ENCODE measurements at regions not wholly inside any gene's neighbourhood (a gene's known extent, or its start where the extent isn't known, plus 50 kb on each side); places are given as distances from the start of the nearest gene placed in this dataset.

GRCh38 chr7:114785496-114785895 is 136.4 kb upstream of the MDFIC start:
- Mint-ChIP-seq H3K9me3 (peaks cover 6% of the 10 kb centered on the region), H3K27ac (no peak overlapping the region), H3K4me3 (no peak overlapping the region), H3K27me3 (ENCODE audit: low read depth) (no peaks in the 10 kb centered on the region), H3K36me3 (ENCODE audit: low read depth) (no peaks in the 10 kb centered on the region), H3K4me1 (no peaks in the 10 kb centered on the region)
- no peak for TF ChIP-seq CTCF (IDR thresholded peaks at IDR 0.05; ENCODE audit: unreplicated experiment in 3 of 3)

GRCh38 chr7:114786455-114786854 is 135.4 kb upstream of the MDFIC start:
- no peaks in the 10 kb centered on the region for H3K27me3 Mint-ChIP-seq (ENCODE audit: low read depth)
- no peak for TF ChIP-seq CTCF (IDR thresholded peaks at IDR 0.05; ENCODE audit: unreplicated experiment in 3 of 3)
- no peak overlapping the region for H3K4me3 Mint-ChIP-seq
- H3K9me3 Mint-ChIP-seq = peaks cover 9% of the 10 kb centered on the region
- H3K4me1 Mint-ChIP-seq = no peaks in the 10 kb centered on the region
- H3K36me3 Mint-ChIP-seq (ENCODE audit: low read depth) = no peaks in the 10 kb centered on the region
- no peak overlapping the region for H3K27ac Mint-ChIP-seq

- Mint-ChIP-seq H3K27me3 (ENCODE audit: low read depth) (no peaks in the 10 kb centered on the region), H3K36me3 (ENCODE audit: low read depth) (no peaks in the 10 kb centered on the region), H3K4me3 (no peak overlapping the region), H3K4me1 (no peaks in the 10 kb centered on the region), H3K27ac (no peak overlapping the region), H3K9me3 (peaks cover 9% of the 10 kb centered on the region)
- TF ChIP-seq CTCF (IDR thresholded peaks at IDR 0.05; ENCODE audit: unreplicated experiment in 3 of 3) = no peak
Measured at GRCh38 chr7:114787556-114787955, 134.3 kb upstream of the MDFIC start.

- no peaks in the 10 kb centered on the region for H3K27me3 Mint-ChIP-seq (ENCODE audit: low read depth)
- H3K4me3 Mint-ChIP-seq = no peak overlapping the region
- no peak overlapping the region for H3K27ac Mint-ChIP-seq
- H3K4me1 Mint-ChIP-seq = no peaks in the 10 kb centered on the region
- no peak for TF ChIP-seq CTCF (IDR thresholded peaks at IDR 0.05; ENCODE audit: unreplicated experiment in 3 of 3)
- H3K36me3 Mint-ChIP-seq (ENCODE audit: low read depth) = no peaks in the 10 kb centered on the region
- H3K9me3 Mint-ChIP-seq = peaks cover 9% of the 10 kb centered on the region
Measured at GRCh38 chr7:114788706-114789105, 133.2 kb upstream of the MDFIC start.

GRCh38 chr7:114789161-114789560 is 132.7 kb upstream of the MDFIC start:
- H3K27me3 Mint-ChIP-seq (ENCODE audit: low read depth) = no peaks in the 10 kb centered on the region
- H3K4me3 Mint-ChIP-seq = no peak overlapping the region
- no peaks in the 10 kb centered on the region for H3K4me1 Mint-ChIP-seq
- no peaks in the 10 kb centered on the region for H3K36me3 Mint-ChIP-seq (ENCODE audit: low read depth)
- TF ChIP-seq CTCF (IDR thresholded peaks at IDR 0.05; ENCODE audit: unreplicated experiment in 3 of 3) = no peak
- no peak overlapping the region for H3K27ac Mint-ChIP-seq
- H3K9me3 Mint-ChIP-seq = peaks cover 9% of the 10 kb centered on the region

GRCh38 chr7:114789871-114790311 is 132.0 kb upstream of the MDFIC start:
- no peaks in the 10 kb centered on the region for H3K4me1 Mint-ChIP-seq
- no peak overlapping the region for H3K4me3 Mint-ChIP-seq
- H3K27ac Mint-ChIP-seq = no peak overlapping the region
- no peaks in the 10 kb centered on the region for H3K27me3 Mint-ChIP-seq (ENCODE audit: low read depth)
- H3K9me3 Mint-ChIP-seq = peaks cover 9% of the 10 kb centered on the region
- H3K36me3 Mint-ChIP-seq (ENCODE audit: low read depth) = no peaks in the 10 kb centered on the region
- TF ChIP-seq CTCF (IDR thresholded peaks at IDR 0.05; ENCODE audit: unreplicated experiment in 3 of 3) = no peak

All from nephron (organoid).